Fibroblast of peridontal ligament (primary cell): ENCODE measurements at regions not wholly inside any gene's neighbourhood (a gene's known extent, or its start where the extent isn't known, plus 50 kb on each side); places are given as distances from the start of the nearest gene placed in this dataset.
"Not testable (repeated sequence)": the region's sequence is repeated elsewhere in the genome, so short reads cannot be mapped to it uniquely, and the experiment has no call there.

Experiments
- DNase-seq: peaks from one replicate; pipeline ENCODE4 v3.0.0-alpha.2; 2010; ENCODE audit errors: extremely low read depth

GRCh38 chr2:17460371-17461086 is 57.7 kb downstream of the RAD51AP2 start:
- no peak for DNase-seq

GRCh38 chr2:17455343-17455742 is 62.9 kb downstream of the RAD51AP2 start:
- no peak for DNase-seq

DNA sequence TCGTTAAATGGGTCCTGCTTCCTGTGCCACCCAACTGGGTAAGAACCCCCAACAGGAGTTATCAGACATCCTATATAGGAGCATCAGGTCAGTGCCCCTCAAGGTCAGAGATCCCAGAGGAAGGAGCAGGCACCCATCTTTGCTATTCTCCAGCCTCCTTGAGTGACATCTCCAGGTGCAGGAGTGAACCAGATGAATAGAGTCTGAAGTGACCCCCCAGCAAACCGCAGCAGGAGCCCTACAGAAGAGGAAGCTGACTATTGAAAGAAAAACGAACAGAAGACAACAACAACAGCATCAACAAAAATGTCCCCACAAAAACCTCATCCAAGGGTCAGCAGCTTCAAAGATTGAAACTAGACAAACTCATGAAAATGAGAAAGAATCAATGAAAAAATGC is 72.0 kb downstream of the RAD51AP2 start:
- not testable (repeated sequence) for DNase-seq

DNA sequence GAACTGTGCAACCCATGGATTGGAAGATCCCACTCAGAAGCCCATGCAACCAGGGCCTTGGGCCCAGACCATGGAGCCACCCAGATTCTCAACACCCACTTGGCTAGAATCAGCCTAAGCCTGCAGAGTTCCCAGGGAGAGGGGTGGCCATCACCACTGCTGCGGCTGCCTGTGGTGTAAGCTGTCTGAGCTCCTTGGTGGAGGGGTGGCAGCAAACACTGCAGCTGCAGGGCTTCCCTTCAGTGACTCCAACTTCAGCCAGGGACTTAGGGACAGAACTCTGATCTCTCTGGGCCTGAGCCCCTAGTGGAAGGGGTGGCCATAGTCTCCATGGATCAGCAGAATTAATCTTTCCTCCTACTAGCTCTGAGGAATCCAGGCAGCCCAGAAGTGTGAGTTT is 72.5 kb downstream of the RAD51AP2 start:
- no peak for DNase-seq

GRCh38 chr2:17442334-17442733 is 75.9 kb downstream of the RAD51AP2 start:
- no peak for DNase-seq

GRCh38 chr2:17441790-17442189 is 76.5 kb downstream of the RAD51AP2 start:
- no peak for DNase-seq

DNA sequence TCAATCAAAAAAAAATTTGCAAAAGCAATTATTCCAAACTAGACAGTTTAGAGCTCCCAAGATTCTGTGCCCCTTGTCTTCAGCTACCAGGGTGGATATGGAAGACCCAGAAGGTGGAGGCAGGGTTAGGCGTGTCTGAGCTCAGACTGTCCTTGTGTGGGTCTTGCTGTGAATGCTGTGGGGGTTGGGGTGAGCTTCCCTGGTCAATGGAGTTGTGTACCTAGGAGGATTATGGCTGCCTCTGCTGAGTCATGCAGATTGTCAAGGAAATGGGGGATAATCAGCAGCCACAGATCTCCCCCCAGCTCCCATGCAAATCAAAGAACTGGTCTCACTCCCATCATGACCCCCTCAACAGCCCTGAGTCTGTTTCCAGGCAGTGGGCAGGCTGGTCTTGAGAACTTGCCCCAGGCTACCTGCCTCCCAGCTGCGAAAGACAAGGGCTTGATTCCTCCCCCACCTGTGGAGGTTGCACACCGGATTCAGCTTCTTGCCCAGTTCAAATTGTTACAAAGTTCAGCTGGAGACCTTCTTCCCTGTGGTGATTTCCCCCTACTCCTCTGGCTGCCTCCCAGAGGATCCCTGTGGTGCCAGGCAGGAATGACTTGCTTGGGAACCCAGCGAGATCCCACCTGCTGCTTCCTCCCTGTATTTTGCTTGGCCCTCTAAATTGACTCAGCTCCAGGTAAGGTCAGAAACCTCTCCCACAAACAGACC is 77.0 kb downstream of the RAD51AP2 start:
- no peak for DNase-seq

DNA sequence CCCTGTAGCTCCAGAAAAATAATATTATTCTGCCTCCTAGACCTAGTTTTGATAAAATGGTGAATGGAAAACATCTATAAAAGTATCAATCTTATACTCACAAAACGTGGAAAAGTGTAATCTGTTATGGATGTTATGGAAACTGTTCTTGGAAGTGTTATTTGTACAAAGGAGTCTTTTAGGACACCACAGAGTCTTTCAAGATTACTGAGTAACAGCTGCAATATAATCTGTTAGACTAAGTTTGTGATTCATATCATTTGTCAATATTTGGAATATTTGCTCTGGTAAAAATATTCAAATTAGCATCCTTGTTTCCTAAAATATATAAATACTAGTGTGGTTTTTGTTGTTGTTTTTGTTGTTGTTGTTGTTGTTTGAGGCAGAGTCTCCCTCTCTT is 87.9 kb downstream of the RAD51AP2 start:
- DNase-seq: no peak

GRCh38 chr2:17429130-17429529 is 89.1 kb downstream of the RAD51AP2 start:
- peak; percentile 23 for DNase-seq

GRCh38 chr2:17427401-17427800 is 90.8 kb downstream of the RAD51AP2 start:
- no peak for DNase-seq

DNA sequence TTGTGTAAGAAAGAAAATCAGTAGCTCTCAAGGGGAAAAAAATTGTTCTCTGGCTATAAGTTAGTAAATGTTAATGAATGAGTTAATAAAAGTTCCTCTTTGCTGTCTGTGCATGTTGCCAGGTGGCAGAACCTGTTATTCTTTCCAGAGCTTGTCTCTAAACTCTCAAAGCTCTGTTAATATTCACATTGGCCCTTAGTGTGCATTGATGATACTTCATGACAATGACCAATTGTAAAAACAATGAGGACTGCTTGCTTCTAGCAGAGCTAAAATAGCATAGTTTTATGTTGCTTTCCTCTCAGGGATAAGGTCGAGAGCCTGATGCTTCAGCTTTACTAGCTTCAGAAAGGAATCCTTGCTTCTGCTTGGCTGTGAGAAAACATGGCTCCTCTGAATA is 91.5 kb downstream of the RAD51AP2 start:
- DNase-seq: no peak

DNA sequence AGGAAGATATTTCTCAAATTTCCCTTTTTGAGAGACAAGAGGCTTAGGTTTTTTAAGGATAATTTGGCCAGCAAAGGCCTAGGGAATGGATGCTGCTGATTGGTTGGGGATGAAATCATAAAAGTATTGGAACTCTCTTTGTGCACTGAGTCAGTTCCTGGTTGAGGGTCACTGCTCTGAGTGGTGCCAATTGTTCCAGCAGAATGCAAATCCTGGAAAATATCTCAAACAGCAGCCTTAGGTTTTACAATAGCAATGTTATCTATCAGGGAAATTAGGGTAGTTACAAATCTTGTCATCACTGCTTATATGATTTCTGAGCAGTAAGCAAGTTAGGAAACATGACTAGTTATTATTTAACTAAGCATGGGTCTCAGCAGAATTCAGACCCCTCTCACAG is 96.2 kb downstream of the RAD51AP2 start:
- peak; percentile 34 for DNase-seq

- peak; percentile 63 for DNase-seq
Measured at GRCh38 chr2:17416884-17417391, 101.3 kb downstream of the RAD51AP2 start.

DNA sequence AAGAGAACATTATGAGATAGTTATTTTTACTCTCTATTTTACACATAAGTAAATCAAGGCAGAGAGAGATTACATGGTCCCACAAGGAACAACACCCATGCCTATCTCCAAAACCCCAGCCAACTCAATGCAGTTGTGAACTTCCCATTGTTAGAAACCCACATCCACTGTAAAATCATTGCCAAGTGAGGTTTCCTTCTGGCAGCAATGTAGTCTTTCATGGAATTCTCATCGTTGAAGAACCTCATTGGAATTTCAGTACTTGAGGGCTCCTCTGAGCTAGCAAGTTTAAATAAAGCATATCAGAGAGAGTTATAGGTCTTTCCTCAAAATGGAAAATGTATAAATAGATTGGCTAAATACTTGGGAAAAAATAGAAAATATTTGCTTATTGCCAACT is 105.2 kb downstream of the RAD51AP2 start:
- DNase-seq: peak; percentile 11

DNA sequence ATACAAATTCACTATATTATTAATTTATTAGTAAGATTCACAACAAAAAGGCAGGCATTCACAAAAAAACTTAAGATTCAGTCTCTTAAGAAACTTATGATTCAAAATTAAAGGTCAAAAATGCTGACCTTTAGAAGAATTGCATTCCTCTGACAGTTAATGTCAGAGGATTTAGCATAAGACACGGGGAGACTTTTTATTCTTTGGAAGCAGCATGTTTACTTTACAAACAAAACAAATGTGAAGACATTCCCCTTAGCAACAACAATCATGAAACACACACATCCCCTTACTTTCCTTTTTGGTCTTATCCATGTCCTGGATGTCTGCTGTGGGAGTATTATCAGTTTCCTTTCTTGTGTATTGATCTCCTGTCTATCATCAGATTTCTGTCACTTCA is 117.1 kb downstream of the RAD51AP2 start:
- DNase-seq: no peak

DNA sequence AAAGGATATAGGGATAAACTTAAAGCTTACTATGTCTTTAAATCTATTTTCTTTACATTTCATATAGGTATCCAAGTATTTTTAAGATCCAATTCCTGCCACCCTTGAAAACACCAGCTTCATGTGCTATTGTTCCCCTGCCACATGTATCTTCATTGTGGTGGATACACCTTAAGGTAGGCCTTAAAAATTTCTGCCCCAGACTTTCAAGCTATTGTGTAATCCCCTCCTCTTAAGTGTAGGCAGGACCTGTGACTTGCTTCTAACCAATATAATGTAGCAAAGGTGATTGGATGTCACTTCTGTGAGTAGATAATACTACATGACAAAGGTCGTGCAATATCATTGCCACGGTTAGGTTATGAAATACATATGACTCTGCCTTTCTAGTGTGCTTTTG is 119.5 kb downstream of the RAD51AP2 start:
- no peak for DNase-seq

DNA sequence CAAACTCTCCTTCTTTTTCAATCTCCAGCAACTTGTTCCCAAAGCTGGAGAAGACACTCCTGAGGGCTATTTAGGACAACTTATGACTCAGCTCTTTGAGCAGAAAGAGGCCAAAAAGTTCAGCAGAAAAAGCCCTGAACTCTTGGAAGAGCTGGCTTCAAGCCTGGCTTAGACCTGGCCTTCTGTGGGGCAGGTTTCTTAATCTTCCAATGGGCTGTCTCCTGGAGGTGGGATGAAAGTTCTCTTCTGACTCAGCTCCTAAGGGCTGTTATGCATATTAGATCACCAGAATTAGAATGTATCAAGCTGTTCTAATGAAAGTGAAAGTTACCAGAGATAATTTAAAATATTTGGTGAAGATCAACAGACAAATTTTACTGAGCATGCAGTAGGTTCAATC is 129.4 kb downstream of the RAD51AP2 start:
- no peak for DNase-seq

DNA sequence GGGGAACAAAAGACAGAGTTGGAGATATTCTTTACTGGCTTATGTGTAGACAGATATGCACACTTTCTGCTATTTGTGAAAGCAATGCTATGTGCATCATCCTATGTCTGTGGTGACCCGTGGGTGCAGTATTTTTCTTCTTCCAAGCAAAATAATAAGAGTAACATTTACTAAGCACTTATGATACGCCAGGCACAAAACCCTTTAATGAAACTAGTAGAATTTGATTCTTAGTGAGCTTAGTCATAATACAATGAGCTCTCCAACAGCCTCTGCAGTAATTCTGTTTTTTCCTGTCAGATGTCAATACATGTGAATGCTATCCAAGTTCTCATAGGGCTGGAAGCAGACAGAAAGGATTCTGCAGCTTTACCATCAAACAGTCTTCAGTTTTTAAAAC is 130.6 kb downstream of the RAD51AP2 start:
- DNase-seq: no peak

DNA sequence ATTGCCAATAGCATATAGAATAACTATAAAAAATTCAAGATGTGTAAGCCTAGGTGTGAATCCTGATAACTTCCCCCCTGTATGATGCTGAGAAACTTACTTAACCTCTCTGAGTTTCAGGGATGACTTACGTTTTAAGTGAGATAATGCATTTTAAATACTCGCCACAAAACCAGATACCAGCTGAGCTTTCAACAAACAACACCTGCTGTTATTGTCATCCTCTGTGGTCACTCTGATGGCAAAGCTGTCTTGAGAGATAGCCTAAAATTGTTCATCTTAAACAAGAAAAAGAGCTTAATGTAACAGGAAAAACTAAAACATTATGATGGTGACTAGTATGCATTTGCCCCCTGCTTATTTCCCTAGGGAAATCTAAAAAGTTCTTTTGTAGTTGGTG is 131.5 kb downstream of the RAD51AP2 start:
- DNase-seq: no peak

GRCh38 chr2:17380003-17380402 is 138.2 kb downstream of the RAD51AP2 start:
- no peak for DNase-seq

- no peak for DNase-seq
Measured at GRCh38 chr2:17375262-17375661, 143.0 kb downstream of the RAD51AP2 start.

DNA sequence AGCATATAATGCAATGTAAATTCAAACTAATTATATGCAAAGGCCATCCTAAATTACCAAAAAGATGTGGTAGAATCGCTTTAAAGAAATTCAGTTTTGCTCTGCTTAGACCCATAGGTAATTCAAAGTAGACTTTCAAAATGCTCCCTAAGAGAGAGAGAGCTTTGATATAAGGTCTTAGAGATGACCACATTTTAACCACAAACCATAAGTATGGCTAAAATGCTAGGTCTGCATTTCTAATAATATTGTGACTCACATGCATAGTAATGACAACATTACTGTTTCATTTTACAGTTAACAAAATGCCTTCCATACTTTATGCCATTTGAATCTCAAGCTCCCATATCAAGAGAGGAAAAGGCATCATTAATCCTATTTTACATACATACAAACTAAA is 144.5 kb downstream of the RAD51AP2 start:
- DNase-seq: peak; percentile 17

- peak; percentile 2 for DNase-seq
Measured at GRCh38 chr2:17373041-17373440, 145.2 kb downstream of the RAD51AP2 start.
